ENCODE measurements at regions not wholly inside any gene's neighbourhood (a gene's known extent, or its start where the extent isn't known, plus 50 kb on each side); places are given as distances from the start of the nearest gene placed in this dataset.

- TF ChIP-seq EZH2phosphoT487 (IDR thresholded peaks at IDR 0.05; ENCODE audit: unreplicated experiment) (no peak), CREB1 (CRISPR knock-in tag; IDR thresholded peaks at IDR 0.05; ENCODE audit: low read depth) (no peak), NANOG (IDR thresholded peaks at IDR 0.05; ENCODE audit: borderline replicate concordance) (no peak), ZNF331 (CRISPR knock-in tag; IDR thresholded peaks at IDR 0.05; ENCODE audit: low read depth) (no peak), EZH2 (IDR thresholded peaks at IDR 0.05; ENCODE audit: low read depth, unreplicated experiment) (no peak), ZNF114 (CRISPR knock-in tag; IDR thresholded peaks at IDR 0.05) (no peak), JUNB (IDR thresholded peaks at IDR 0.05; ENCODE audit: unreplicated experiment) (no peak)
- TF ChIP-seq, protein P1, sequence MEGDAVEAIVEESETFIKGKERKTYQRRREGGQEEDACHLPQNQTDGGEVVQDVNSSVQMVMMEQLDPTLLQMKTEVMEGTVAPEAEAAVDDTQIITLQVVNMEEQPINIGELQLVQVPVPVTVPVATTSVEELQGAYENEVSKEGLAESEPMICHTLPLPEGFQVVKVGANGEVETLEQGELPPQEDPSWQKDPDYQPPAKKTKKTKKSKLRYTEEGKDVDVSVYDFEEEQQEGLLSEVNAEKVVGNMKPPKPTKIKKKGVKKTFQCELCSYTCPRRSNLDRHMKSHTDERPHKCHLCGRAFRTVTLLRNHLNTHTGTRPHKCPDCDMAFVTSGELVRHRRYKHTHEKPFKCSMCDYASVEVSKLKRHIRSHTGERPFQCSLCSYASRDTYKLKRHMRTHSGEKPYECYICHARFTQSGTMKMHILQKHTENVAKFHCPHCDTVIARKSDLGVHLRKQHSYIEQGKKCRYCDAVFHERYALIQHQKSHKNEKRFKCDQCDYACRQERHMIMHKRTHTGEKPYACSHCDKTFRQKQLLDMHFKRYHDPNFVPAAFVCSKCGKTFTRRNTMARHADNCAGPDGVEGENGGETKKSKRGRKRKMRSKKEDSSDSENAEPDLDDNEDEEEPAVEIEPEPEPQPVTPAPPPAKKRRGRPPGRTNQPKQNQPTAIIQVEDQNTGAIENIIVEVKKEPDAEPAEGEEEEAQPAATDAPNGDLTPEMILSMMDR (conservative IDR thresholded peaks at IDR 0.05; ENCODE audit: low read depth in 2 of 2): no peak
- TF ChIP-seq, protein P2, sequence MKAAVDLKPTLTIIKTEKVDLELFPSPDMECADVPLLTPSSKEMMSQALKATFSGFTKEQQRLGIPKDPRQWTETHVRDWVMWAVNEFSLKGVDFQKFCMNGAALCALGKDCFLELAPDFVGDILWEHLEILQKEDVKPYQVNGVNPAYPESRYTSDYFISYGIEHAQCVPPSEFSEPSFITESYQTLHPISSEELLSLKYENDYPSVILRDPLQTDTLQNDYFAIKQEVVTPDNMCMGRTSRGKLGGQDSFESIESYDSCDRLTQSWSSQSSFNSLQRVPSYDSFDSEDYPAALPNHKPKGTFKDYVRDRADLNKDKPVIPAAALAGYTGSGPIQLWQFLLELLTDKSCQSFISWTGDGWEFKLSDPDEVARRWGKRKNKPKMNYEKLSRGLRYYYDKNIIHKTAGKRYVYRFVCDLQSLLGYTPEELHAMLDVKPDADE (IDR thresholded peaks at IDR 0.05): no peak
- TF ChIP-seq, protein P3, sequence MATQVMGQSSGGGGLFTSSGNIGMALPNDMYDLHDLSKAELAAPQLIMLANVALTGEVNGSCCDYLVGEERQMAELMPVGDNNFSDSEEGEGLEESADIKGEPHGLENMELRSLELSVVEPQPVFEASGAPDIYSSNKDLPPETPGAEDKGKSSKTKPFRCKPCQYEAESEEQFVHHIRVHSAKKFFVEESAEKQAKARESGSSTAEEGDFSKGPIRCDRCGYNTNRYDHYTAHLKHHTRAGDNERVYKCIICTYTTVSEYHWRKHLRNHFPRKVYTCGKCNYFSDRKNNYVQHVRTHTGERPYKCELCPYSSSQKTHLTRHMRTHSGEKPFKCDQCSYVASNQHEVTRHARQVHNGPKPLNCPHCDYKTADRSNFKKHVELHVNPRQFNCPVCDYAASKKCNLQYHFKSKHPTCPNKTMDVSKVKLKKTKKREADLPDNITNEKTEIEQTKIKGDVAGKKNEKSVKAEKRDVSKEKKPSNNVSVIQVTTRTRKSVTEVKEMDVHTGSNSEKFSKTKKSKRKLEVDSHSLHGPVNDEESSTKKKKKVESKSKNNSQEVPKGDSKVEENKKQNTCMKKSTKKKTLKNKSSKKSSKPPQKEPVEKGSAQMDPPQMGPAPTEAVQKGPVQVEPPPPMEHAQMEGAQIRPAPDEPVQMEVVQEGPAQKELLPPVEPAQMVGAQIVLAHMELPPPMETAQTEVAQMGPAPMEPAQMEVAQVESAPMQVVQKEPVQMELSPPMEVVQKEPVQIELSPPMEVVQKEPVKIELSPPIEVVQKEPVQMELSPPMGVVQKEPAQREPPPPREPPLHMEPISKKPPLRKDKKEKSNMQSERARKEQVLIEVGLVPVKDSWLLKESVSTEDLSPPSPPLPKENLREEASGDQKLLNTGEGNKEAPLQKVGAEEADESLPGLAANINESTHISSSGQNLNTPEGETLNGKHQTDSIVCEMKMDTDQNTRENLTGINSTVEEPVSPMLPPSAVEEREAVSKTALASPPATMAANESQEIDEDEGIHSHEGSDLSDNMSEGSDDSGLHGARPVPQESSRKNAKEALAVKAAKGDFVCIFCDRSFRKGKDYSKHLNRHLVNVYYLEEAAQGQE (IDR thresholded peaks at IDR 0.05; ENCODE audit: unreplicated experiment): no peak
Measured at GRCh38 chr4:77225022-77225421, 68.0 kb downstream of the CCNG2 start (continued).

DNA sequence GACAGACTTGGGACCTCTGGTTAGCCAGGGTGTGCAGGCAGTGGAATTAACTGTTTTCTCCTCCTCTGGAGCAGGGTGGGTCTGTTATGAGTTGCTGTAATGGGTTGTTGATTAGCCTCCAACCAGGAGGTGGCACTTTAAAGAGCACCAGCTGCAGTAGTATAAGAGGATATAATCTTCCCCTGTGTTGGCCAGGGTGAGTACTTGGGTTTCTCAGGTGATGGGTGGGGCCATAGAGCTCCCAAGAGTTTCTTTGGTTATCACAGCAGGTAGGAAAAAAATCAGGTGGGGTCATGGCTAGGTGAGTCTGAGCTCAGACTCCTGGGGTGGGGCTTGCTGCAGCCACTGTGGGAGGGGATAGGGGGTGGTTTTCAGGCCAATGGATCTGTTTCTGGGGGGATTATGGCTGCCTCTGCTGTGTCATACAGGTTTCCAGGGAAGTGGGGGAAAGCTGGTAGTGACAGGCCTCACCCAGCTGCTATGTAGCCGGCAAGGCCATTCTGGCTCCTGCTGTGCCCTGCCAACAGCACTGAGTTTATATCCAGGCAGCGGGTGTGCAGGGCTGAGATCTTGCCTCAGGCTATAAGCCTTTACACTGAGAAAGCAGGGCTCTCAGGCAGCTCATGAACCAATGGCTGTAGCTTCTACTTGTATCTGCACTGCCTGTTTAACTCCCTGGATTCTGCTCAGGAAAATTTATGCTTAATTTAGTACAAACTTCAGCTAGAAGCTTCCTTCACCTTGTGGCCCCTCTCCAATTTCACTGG is 70.1 kb downstream of the CCNG2 start:
- Mint-ChIP-seq H3K9me3 (peaks cover 16% of the 10 kb centered on the region), H3K36me3 (ENCODE audit: low read depth) (no peaks in the 10 kb centered on the region), H3K27me3 (ENCODE audit: insufficient read depth, low read depth, poor library complexity) (peaks cover 4% of the 10 kb centered on the region), H3K27ac (0 out of 2 replicates have a peak overlapping the region, but pooled peaks have one; percentile 20), H3K4me1 (no peaks in the 10 kb centered on the region), H3K4me3 (no peak overlapping the region)
- DNase-seq (ENCODE audit: low spot score) (no peak), ATAC-seq (no peak)
- H3K4me2 ChIP-seq: no peak overlapping the region
- no peaks in the 10 kb centered on the region for H3K4me1 ChIP-seq (ENCODE audit: insufficient read depth)
- H3K79me2 ChIP-seq (replicated peaks; ENCODE audit: insufficient read depth): no peaks in the 10 kb centered on the region
- no peak overlapping the region for H3K4me3 ChIP-seq
- H3K27ac ChIP-seq (ENCODE audit: low read depth): no peak overlapping the region
- H3F3A ChIP-seq (replicated peaks; ENCODE audit: low read depth): no peaks in the 10 kb centered on the region
- H3K27me3 ChIP-seq (ENCODE audit: insufficient read depth): no peaks in the 10 kb centered on the region
- 0 out of 2 replicates have a peak, but pooled peaks cover 12% of the 10 kb centered on the region for H3K9me2 ChIP-seq (ENCODE audit: insufficient read depth)
- H2AFZ ChIP-seq: no peak overlapping the region
- H3K36me3 ChIP-seq (ENCODE audit: insufficient read depth): no peaks in the 10 kb centered on the region
- H4K20me1 ChIP-seq (replicated peaks; ENCODE audit: insufficient read depth): no peaks in the 10 kb centered on the region
- TF ChIP-seq, protein P3 (IDR thresholded peaks at IDR 0.05; ENCODE audit: unreplicated experiment): no peak
- TF ChIP-seq EZH2 (IDR thresholded peaks at IDR 0.05; ENCODE audit: low read depth, unreplicated experiment) (no peak), STAT1 (IDR thresholded peaks at IDR 0.05; ENCODE audit: unreplicated experiment) (no peak), EZH2phosphoT487 (IDR thresholded peaks at IDR 0.05; ENCODE audit: unreplicated experiment) (no peak), CREB1 (CRISPR knock-in tag; IDR thresholded peaks at IDR 0.05; ENCODE audit: low read depth) (no peak), ZNF331 (CRISPR knock-in tag; IDR thresholded peaks at IDR 0.05; ENCODE audit: low read depth) (no peak)
- TF ChIP-seq, protein P1 (conservative IDR thresholded peaks at IDR 0.05; ENCODE audit: low read depth in 2 of 2): no peak
